Hepatocyte (in vitro differentiated cells): ENCODE measurements at regions not wholly inside any gene's neighbourhood (a gene's known extent, or its start where the extent isn't known, plus 50 kb on each side); places are given as distances from the start of the nearest gene placed in this dataset.

Source experiments
- DNase-seq: peaks from one replicate; pipeline ENCODE4 v3.0.0-alpha.2; 2016; ENCODE audit warnings: low spot score
- H2AFZ ChIP-seq: fragments of 200-600 bp; sonication (generic); 2 replicates; pipeline ENCODE4 v1.6.0; 2016; ENCODE audit warnings: antibody characterized with exemption, mild to moderate bottlenecking
- H3K27ac ChIP-seq: fragments of 200-600 bp; sonication (generic); 2 replicates; pipeline ENCODE4 v1.5.1; 2016; ENCODE audit warnings: mild to moderate bottlenecking
- H3K27me3 ChIP-seq: fragments of 200-600 bp; sonication (generic); 2 replicates; pipeline ENCODE4 v1.6.1; 2016
- H3K36me3 ChIP-seq: fragments of 200-600 bp; sonication (generic); replicated peaks from 2 replicates; pipeline ENCODE4 v1.5.1; 2016; ENCODE audit warnings: low read depth; ENCODE audit not compliant: insufficient read depth
- H3K4me1 ChIP-seq: fragments of 200-600 bp; sonication (generic); 2 replicates; pipeline ENCODE4 v1.5.1; 2016; ENCODE audit warnings: mild to moderate bottlenecking, moderate library complexity; ENCODE audit not compliant: insufficient read depth
- H3K4me2 ChIP-seq: fragments of 200-600 bp; sonication (generic); 2 replicates; pipeline ENCODE4 v1.6.0; 2016
- H3K4me3 ChIP-seq: fragments of 200-600 bp; sonication (generic); 2 replicates; pipeline ENCODE4 v1.5.1; 2016; ENCODE audit warnings: mild to moderate bottlenecking
- H3K79me2 ChIP-seq: fragments of 200-600 bp; sonication (generic); 2 replicates; pipeline ENCODE4 v1.6.0; 2017; ENCODE audit warnings: mild to moderate bottlenecking
- H3K9me2 ChIP-seq: fragments of 200-600 bp; sonication (generic); replicated peaks from 2 replicates; pipeline ENCODE4 v1.6.0; 2017; ENCODE audit warnings: mild to moderate bottlenecking; ENCODE audit not compliant: insufficient read depth
- H3K9me3 ChIP-seq: fragments of 200-600 bp; sonication (generic); 2 replicates; pipeline ENCODE4 v1.5.1; 2016; ENCODE audit warnings: low read depth, mild to moderate bottlenecking
- H4K20me1 ChIP-seq: fragments of 200-600 bp; sonication (generic); 2 replicates; pipeline ENCODE4 v1.6.0; 2016; ENCODE audit warnings: mild to moderate bottlenecking; ENCODE audit not compliant: insufficient read depth, poor library complexity, severe bottlenecking
- EZH2 ChIP-seq: fragments of 200-600 bp; sonication (generic); IDR thresholded peaks from 2 replicates; pipeline ENCODE4 v1.6.1; 2016; ENCODE audit warnings: antibody characterized with exemption, mild to moderate bottlenecking, borderline replicate concordance
- EZH2phosphoT487 ChIP-seq: fragments of 200-600 bp; sonication (generic); IDR thresholded peaks from one replicate; pipeline ENCODE4 v1.6.1; 2018; ENCODE audit warnings: antibody characterized with exemption, mild to moderate bottlenecking, low read depth, moderate library complexity; ENCODE audit not compliant: unreplicated experiment, severe bottlenecking
- WGBS: methylation state at CpG from one replicate; pipeline ENCODE4 v1.1.6; 2016; ENCODE audit warnings: low lambda C conversion rate; ENCODE audit errors: missing lambda C conversion rate; 5-methylcytosine and 5-hydroxymethylcytosine counted together
- TF ChIP-seq, protein P1 (sequence below): fragments of 200-600 bp; sonication (generic); IDR thresholded peaks from 2 replicates; pipeline ENCODE4 v1.5.1; 2016; ENCODE audit warnings: antibody characterized with exemption, mild to moderate bottlenecking; ENCODE audit not compliant: poor library complexity

DNA sequence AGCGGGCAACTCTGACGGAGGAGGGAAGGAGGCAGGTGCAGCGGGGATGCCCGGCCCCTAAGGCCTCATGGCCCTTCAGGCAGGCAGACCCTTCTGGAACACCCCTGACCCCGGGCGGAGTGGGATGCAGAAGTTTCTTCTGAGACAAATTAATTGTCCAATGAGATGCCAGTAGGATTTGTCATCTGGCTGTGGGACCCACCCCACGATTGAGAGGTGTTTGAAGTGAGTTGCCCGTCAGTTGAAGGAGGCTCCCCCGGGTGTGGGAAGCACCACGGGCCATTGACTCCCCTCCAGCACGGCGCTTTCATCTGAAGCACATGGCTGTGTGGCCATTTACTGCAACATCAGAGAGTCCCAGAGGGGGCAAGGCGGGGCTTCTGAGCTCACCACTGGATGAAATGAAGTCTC is 527.8 kb downstream of the BRD1 start:
- Histone ChIP-seq H3K9me2 (no peaks in the 10 kb centered on the region), H3K9me3 (no peaks in the 10 kb centered on the region), H3K4me2 (no peak overlapping the region), H4K20me1 (no peaks in the 10 kb centered on the region), H3K36me3 (no peaks in the 10 kb centered on the region), H2AFZ (no peak overlapping the region), H3K27me3 (no peaks in the 10 kb centered on the region), H3K4me1 (no peaks in the 10 kb centered on the region), H3K79me2 (no peaks in the 10 kb centered on the region), H3K27ac (no peak overlapping the region), H3K4me3 (no peak overlapping the region)
- no peak for DNase-seq
- TF ChIP-seq EZH2 (no peak), EZH2phosphoT487 (no peak)
- TF ChIP-seq, protein P1, sequence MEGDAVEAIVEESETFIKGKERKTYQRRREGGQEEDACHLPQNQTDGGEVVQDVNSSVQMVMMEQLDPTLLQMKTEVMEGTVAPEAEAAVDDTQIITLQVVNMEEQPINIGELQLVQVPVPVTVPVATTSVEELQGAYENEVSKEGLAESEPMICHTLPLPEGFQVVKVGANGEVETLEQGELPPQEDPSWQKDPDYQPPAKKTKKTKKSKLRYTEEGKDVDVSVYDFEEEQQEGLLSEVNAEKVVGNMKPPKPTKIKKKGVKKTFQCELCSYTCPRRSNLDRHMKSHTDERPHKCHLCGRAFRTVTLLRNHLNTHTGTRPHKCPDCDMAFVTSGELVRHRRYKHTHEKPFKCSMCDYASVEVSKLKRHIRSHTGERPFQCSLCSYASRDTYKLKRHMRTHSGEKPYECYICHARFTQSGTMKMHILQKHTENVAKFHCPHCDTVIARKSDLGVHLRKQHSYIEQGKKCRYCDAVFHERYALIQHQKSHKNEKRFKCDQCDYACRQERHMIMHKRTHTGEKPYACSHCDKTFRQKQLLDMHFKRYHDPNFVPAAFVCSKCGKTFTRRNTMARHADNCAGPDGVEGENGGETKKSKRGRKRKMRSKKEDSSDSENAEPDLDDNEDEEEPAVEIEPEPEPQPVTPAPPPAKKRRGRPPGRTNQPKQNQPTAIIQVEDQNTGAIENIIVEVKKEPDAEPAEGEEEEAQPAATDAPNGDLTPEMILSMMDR: no peak
- whole genome bisulfite sequencing: 92% methylated on average over 13 of the region's 13 CpGs

DNA sequence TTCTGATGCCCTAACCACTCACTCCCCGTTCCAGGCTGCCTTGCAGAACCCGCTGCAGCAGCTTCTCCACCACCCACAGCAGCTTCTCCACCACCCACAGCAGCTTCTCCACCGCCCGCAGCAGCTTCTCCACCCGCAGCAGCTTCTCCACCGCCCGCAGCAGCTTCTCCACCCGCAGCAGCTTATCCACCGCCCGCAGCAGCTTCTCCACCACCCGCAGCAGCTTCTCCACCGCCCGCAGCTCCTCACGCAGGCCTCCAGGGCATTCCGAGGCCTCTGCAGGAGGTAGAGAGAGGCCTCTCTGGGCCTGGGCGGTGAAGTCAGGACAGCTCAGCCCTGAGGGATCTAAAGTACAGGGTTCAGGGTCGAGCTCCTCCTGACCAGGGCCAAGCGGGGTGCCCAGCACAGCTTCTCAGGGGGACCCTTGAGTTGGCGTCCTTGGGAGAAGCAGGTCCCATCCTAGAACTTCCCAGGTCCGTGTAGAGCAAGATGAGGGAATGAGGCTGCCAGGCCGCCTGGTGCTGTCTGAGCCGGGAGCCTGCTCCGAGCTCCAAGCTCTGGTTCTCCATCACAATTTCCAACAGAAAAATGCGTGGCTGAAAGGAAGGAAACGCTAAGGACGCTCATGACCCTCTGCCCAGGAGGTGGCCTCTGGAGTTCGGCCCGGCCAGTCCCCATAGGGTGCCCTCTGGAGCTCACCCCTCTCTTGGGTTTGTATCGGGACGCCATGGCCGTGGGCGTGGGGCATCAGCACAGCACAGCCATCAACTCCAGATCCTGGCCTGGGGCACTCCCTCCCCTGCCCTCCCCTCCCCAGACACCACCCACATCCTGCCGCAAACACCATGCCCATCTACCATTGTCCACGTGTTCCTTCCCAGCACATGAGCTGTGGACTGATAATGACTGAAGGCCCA is 528.6 kb downstream of the BRD1 start:
- Histone ChIP-seq H3K4me1 (no peaks in the 10 kb centered on the region), H2AFZ (no peak overlapping the region), H3K36me3 (no peaks in the 10 kb centered on the region), H3K9me3 (no peaks in the 10 kb centered on the region), H4K20me1 (no peaks in the 10 kb centered on the region), H3K79me2 (no peaks in the 10 kb centered on the region), H3K27ac (no peak overlapping the region), H3K4me3 (no peak overlapping the region), H3K27me3 (no peaks in the 10 kb centered on the region), H3K4me2 (no peak overlapping the region), H3K9me2 (no peaks in the 10 kb centered on the region)
- WGBS: 94% methylated on average over 31 of the region's 34 CpGs
- TF ChIP-seq EZH2 (no peak), EZH2phosphoT487 (no peak)
- TF ChIP-seq, protein P1: no peak
- no peak for DNase-seq

DNA sequence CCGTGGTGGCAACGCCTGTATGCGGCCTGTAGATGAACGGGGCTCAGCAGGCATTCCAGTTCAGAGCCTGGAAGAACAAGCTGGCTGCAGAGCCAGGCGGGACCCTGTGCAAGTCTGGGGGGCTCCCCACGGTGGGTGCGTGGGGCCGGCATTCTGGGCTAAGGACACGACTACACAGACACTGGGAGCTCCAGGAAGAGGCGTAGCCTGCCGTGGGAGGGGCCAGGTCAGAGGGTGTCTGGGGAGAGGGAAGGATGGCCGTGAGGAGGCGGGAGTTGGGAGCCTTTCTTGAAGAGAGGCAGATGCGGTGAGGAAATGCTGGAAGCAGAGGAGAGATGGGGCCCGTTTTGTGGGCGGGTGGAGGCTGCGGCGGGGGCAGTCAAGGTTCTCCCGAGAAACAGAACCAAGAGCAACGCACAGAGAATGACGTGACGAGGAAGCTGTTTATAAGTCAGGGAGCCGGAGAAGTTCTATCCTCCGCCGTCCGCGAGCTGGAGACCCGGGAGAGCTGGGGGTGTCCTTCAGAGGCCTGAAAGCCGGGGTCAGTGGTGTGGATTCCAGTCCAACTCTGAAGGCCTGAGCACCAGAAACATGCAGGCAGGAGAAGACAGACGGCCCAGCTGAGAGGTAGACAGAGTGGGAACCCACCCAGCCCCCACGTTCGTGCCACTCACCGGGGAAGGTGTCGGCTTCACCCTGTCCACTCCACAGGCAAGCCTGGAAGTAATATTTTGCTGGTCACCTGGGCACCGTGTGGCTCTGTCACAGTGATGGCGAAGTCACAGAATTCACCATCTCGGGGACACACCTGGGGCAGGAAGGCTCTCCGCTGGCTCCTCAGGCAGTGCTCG is 529.6 kb downstream of the BRD1 start:
- Histone ChIP-seq H2AFZ (no peak overlapping the region), H3K79me2 (no peaks in the 10 kb centered on the region), H3K27ac (no peak overlapping the region), H4K20me1 (no peaks in the 10 kb centered on the region), H3K9me2 (no peaks in the 10 kb centered on the region), H3K4me3 (no peak overlapping the region), H3K4me1 (no peaks in the 10 kb centered on the region), H3K4me2 (no peak overlapping the region), H3K9me3 (no peaks in the 10 kb centered on the region), H3K27me3 (no peaks in the 10 kb centered on the region), H3K36me3 (no peaks in the 10 kb centered on the region)
- 87% methylated on average over 39 of the region's 39 CpGs for WGBS
- no peak for TF ChIP-seq EZH2
- no peak for DNase-seq
